ENCODE measurements at regions not wholly inside any gene's neighbourhood (a gene's known extent, or its start where the extent isn't known, plus 50 kb on each side); places are given as distances from the start of the nearest gene placed in this dataset.

DNA sequence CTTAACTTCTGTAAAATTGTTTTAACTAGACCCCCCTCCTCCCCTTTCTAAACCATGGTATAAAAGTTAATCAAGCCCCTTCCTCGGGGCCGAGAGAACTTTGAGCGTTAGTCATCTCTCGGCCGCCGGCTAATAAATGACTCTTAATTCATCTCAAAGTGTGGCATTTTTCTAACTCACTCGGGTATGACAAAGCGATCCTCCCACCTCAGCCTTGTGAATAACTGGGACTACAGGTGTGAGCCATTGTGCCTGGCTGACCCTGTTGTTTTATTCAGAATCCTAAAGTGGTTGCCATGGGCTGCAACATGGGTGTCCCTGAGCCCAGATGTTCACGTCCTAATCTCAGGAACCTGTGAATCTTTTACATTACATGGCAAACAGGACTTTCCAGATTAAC is 540.7 kb upstream of the AMELY start:
- H2BK120ac ChIP-seq (ENCODE audit: low read depth, low read length), result no peak overlapping the region

DNA sequence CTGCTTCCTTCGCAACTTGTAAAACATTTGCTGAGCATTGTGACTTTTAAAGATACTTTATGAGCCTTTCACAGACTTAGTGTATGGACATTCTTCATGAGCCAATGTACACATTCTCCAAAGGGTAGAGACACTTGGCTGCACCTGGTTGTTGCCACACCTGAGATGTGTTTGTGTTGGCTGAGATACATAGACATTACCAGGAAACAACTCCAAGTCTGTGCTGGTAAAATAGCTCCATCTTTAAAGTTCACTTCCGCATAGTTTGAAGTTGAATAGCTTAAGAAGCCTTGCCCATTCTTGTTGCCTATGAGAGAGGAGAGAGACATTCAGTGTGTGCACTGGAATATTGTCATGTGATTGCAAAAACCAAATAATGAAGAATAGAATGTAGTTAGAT is 538.3 kb upstream of the AMELY start:
- Histone ChIP-seq H2BK12ac (ENCODE audit: low read length in 2 of 2) (no peak overlapping the region), H3K9me3 (ENCODE audit: control insufficient read depth, low read length) (no peaks in the 10 kb centered on the region), H3K4me2 (ENCODE audit: low read length, poor library complexity, severe bottlenecking) (no peak overlapping the region), H3K23ac (ENCODE audit: low read length in 2 of 2) (no peak overlapping the region), H3K4me3 (ENCODE audit: insufficient read depth in 1 of 2, low read depth in 1 of 2, low read length in 2 of 2) (no peak overlapping the region), H3K4ac (ENCODE audit: low read depth in 1 of 2, low read length in 2 of 2) (no peak overlapping the region), H2BK15ac (ENCODE audit: low read depth, poor library complexity, severe bottlenecking) (no peak overlapping the region), H3K27me3 (ENCODE audit: control insufficient read depth in 1 of 2, insufficient read depth in 1 of 2, low read length in 2 of 2) (no peaks in the 10 kb centered on the region), H4K91ac (ENCODE audit: low read length) (no peak overlapping the region), H2AK5ac (ENCODE audit: low read length, severe bottlenecking) (no peak overlapping the region), H3K14ac (ENCODE audit: low read length in 2 of 2) (no peak overlapping the region), H2BK5ac (ENCODE audit: low read depth, low read length, poor library complexity, severe bottlenecking) (no peak overlapping the region), H4K8ac (ENCODE audit: low read length) (no peak overlapping the region), H3K4me1 (ENCODE audit: control insufficient read depth, insufficient read depth, low read depth, low read length) (no peaks in the 10 kb centered on the region), H2BK120ac (ENCODE audit: low read depth, low read length) (no peak overlapping the region), H3K79me1 (replicated peaks; ENCODE audit: low read length, poor library complexity, severe bottlenecking) (no peaks in the 10 kb centered on the region), H3K9ac (ENCODE audit: low read length) (no peak overlapping the region), H3K18ac (ENCODE audit: low read depth in 1 of 2, low read length in 2 of 2) (no peak overlapping the region), H3K36me3 (ENCODE audit: control insufficient read depth in 1 of 2, insufficient read depth in 2 of 2, low read depth in 1 of 2, low read length in 2 of 2) (no peaks in the 10 kb centered on the region), H2AFZ (ENCODE audit: low read depth, low read length) (no peak overlapping the region), H3K27ac (ENCODE audit: low read length, poor library complexity, severe bottlenecking) (no peak overlapping the region)
- no peak for DNase-seq
- WGBS, result 100% methylated on average over 2 of the region's 2 CpGs

More for the DNA sequence above, 540.7 kb upstream of the AMELY start:
- no peaks in the 10 kb centered on the region for H3K36me3 ChIP-seq (ENCODE audit: control insufficient read depth in 1 of 2, insufficient read depth in 2 of 2, low read depth in 1 of 2, low read length in 2 of 2)
- no peak overlapping the region for H3K4me3 ChIP-seq (ENCODE audit: insufficient read depth in 1 of 2, low read depth in 1 of 2, low read length in 2 of 2)
- H3K18ac ChIP-seq (ENCODE audit: low read depth in 1 of 2, low read length in 2 of 2), result no peak overlapping the region
- H3K27me3 ChIP-seq (ENCODE audit: control insufficient read depth in 1 of 2, insufficient read depth in 1 of 2, low read length in 2 of 2), result no peaks in the 10 kb centered on the region
- H2BK12ac ChIP-seq (ENCODE audit: low read length in 2 of 2), result no peak overlapping the region
- DNase-seq, result no peak
- H3K4ac ChIP-seq (ENCODE audit: low read depth in 1 of 2, low read length in 2 of 2), result no peak overlapping the region
- H3K79me1 ChIP-seq (replicated peaks; ENCODE audit: low read length, poor library complexity, severe bottlenecking), result no peaks in the 10 kb centered on the region
- H3K9me3 ChIP-seq (ENCODE audit: control insufficient read depth, low read length), result no peaks in the 10 kb centered on the region
- no peak overlapping the region for H4K91ac ChIP-seq (ENCODE audit: low read length)
- no peak overlapping the region for H3K9ac ChIP-seq (ENCODE audit: low read length)
- no peak overlapping the region for H2AK5ac ChIP-seq (ENCODE audit: low read length, severe bottlenecking)
- H2BK5ac ChIP-seq (ENCODE audit: low read depth, low read length, poor library complexity, severe bottlenecking), result no peak overlapping the region
- no peak overlapping the region for H3K27ac ChIP-seq (ENCODE audit: low read length, poor library complexity, severe bottlenecking)
- no peaks in the 10 kb centered on the region for H3K4me1 ChIP-seq (ENCODE audit: control insufficient read depth, insufficient read depth, low read depth, low read length)
- no peak overlapping the region for H3K4me2 ChIP-seq (ENCODE audit: low read length, poor library complexity, severe bottlenecking)
- H2BK15ac ChIP-seq (ENCODE audit: low read depth, poor library complexity, severe bottlenecking), result no peak overlapping the region
- no peak overlapping the region for H3K23ac ChIP-seq (ENCODE audit: low read length in 2 of 2)
- H4K8ac ChIP-seq (ENCODE audit: low read length), result no peak overlapping the region
- WGBS, result 77% methylated on average over 9 of the region's 9 CpGs
- H3K14ac ChIP-seq (ENCODE audit: low read length in 2 of 2), result no peak overlapping the region
- no peak overlapping the region for H2AFZ ChIP-seq (ENCODE audit: low read depth, low read length)

DNA sequence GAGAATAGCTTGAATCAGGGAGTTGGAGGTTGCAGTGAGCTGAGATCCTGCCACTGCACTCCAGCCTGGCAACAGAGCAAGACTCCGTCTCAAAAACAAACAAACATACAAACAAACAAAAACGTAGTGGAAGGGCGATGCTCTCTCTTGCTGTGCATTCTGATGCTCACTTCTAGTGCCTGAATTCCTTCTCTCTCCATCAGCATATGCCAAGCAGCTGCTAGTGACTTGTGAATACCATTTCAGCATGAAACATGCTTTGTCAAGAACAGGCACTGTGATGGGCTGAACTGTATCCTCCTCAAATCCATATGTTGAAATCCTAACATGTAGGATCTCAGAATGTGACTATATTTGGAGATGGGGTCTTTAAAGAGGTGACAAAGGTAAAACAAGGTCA is 537.1 kb upstream of the AMELY start:
- Histone ChIP-seq H3K9ac (ENCODE audit: low read length) (no peak overlapping the region), H3K36me3 (ENCODE audit: control insufficient read depth in 1 of 2, insufficient read depth in 2 of 2, low read depth in 1 of 2, low read length in 2 of 2) (no peaks in the 10 kb centered on the region), H3K9me3 (ENCODE audit: control insufficient read depth, low read length) (no peaks in the 10 kb centered on the region), H3K14ac (ENCODE audit: low read length in 2 of 2) (no peak overlapping the region), H3K4ac (ENCODE audit: low read depth in 1 of 2, low read length in 2 of 2) (no peak overlapping the region), H3K23ac (ENCODE audit: low read length in 2 of 2) (no peak overlapping the region), H3K4me1 (ENCODE audit: control insufficient read depth, insufficient read depth, low read depth, low read length) (no peaks in the 10 kb centered on the region), H3K4me2 (ENCODE audit: low read length, poor library complexity, severe bottlenecking) (no peak overlapping the region), H2BK120ac (ENCODE audit: low read depth, low read length) (no peak overlapping the region), H4K8ac (ENCODE audit: low read length) (no peak overlapping the region), H2AFZ (ENCODE audit: low read depth, low read length) (no peak overlapping the region), H3K4me3 (ENCODE audit: insufficient read depth in 1 of 2, low read depth in 1 of 2, low read length in 2 of 2) (no peak overlapping the region), H3K27me3 (ENCODE audit: control insufficient read depth in 1 of 2, insufficient read depth in 1 of 2, low read length in 2 of 2) (no peaks in the 10 kb centered on the region), H2AK5ac (ENCODE audit: low read length, severe bottlenecking) (no peak overlapping the region), H3K18ac (ENCODE audit: low read depth in 1 of 2, low read length in 2 of 2) (no peak overlapping the region), H4K91ac (ENCODE audit: low read length) (no peak overlapping the region), H3K79me1 (replicated peaks; ENCODE audit: low read length, poor library complexity, severe bottlenecking) (no peaks in the 10 kb centered on the region), H3K27ac (ENCODE audit: low read length, poor library complexity, severe bottlenecking) (no peak overlapping the region), H2BK15ac (ENCODE audit: low read depth, poor library complexity, severe bottlenecking) (no peak overlapping the region), H2BK5ac (ENCODE audit: low read depth, low read length, poor library complexity, severe bottlenecking) (no peak overlapping the region), H2BK12ac (ENCODE audit: low read length in 2 of 2) (no peak overlapping the region)
- no peak for DNase-seq
- 83% methylated on average over 3 of the region's 3 CpGs for WGBS

DNA sequence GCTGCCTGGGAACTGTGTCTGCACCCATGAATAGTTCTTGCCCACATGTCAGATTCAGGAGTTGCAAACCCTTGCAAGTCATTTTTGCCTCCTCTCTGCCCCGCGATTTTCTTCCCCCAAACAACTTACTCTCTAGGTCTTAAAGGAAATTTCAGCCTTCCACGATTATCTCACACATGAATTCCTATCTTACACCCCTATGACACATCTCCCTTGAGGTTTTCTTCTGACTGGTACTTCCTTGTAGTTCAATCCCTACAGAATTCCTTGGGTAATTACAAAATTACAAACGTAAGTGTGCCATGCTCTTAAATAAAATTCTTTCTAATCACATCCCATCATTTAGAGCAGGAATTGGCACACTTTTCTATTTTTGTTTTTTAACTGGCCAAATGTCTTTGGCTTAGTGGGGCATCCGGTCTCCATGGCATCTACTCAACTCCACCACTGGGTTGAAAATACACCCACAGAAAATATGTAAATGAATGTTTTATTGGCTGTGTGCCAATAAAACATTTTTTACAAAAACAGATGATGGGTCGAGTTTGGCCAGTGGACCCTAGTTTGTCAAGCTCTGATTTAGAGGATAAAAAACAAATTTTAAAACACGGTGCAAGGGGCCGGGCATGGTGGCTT is 536.4 kb upstream of the AMELY start:
- Histone ChIP-seq H2BK12ac (ENCODE audit: low read length in 2 of 2) (no peak overlapping the region), H2BK120ac (ENCODE audit: low read depth, low read length) (no peak overlapping the region), H3K14ac (ENCODE audit: low read length in 2 of 2) (no peak overlapping the region), H3K36me3 (ENCODE audit: control insufficient read depth in 1 of 2, insufficient read depth in 2 of 2, low read depth in 1 of 2, low read length in 2 of 2) (no peaks in the 10 kb centered on the region), H3K27ac (ENCODE audit: low read length, poor library complexity, severe bottlenecking) (no peak overlapping the region), H3K9me3 (ENCODE audit: control insufficient read depth, low read length) (no peaks in the 10 kb centered on the region), H3K23ac (ENCODE audit: low read length in 2 of 2) (no peak overlapping the region), H3K18ac (ENCODE audit: low read depth in 1 of 2, low read length in 2 of 2) (no peak overlapping the region), H3K4me3 (ENCODE audit: insufficient read depth in 1 of 2, low read depth in 1 of 2, low read length in 2 of 2) (no peak overlapping the region), H3K4ac (ENCODE audit: low read depth in 1 of 2, low read length in 2 of 2) (no peak overlapping the region), H2BK5ac (ENCODE audit: low read depth, low read length, poor library complexity, severe bottlenecking) (no peak overlapping the region), H2BK15ac (ENCODE audit: low read depth, poor library complexity, severe bottlenecking) (no peak overlapping the region), H4K91ac (ENCODE audit: low read length) (no peak overlapping the region), H2AK5ac (ENCODE audit: low read length, severe bottlenecking) (no peak overlapping the region), H4K8ac (ENCODE audit: low read length) (no peak overlapping the region), H3K27me3 (ENCODE audit: control insufficient read depth in 1 of 2, insufficient read depth in 1 of 2, low read length in 2 of 2) (no peaks in the 10 kb centered on the region), H3K4me1 (ENCODE audit: control insufficient read depth, insufficient read depth, low read depth, low read length) (no peaks in the 10 kb centered on the region), H3K9ac (ENCODE audit: low read length) (no peak overlapping the region), H3K79me1 (replicated peaks; ENCODE audit: low read length, poor library complexity, severe bottlenecking) (no peaks in the 10 kb centered on the region), H2AFZ (ENCODE audit: low read depth, low read length) (no peak overlapping the region), H3K4me2 (ENCODE audit: low read length, poor library complexity, severe bottlenecking) (no peak overlapping the region)
- DNase-seq, result no peak
- WGBS, result 63% methylated on average over 5 of the region's 8 CpGs
